ENCODE measurements at regions not wholly inside any gene's neighbourhood (a gene's known extent, or its start where the extent isn't known, plus 50 kb on each side); places are given as distances from the start of the nearest gene placed in this dataset.

GRCh38 chr14:53437858-53438257 lies 284.7 kb upstream of the DDHD1 start:
- TF ChIP-seq CTCF (optimal IDR thresholded peaks at IDR 0.05 in 1 of 3, IDR thresholded peaks at IDR 0.05 in 1 of 3, conservative IDR thresholded peaks at IDR 0.05 in 1 of 3; ENCODE audit: extremely low read depth in 1 of 3, insufficient read depth in 2 of 3, low read length in 3 of 3) (no peak), EZH2 (IDR thresholded peaks at IDR 0.05; ENCODE audit: low read length) (no peak)

Data from keratinocyte (primary cell).